ENCODE measurements at regions not wholly inside any gene's neighbourhood (a gene's known extent, or its start where the extent isn't known, plus 50 kb on each side); places are given as distances from the start of the nearest gene placed in this dataset.
A peak's percentile ranks its signal among the peaks of the same experiment; 100 is the strongest.

GRCh38 chr10:27603104-27603503 is 99.0 kb downstream of the RAB18 start:
- Histone ChIP-seq H3K4me2 (ENCODE audit: low read length, poor library complexity, severe bottlenecking) (no peak overlapping the region), H3K4ac (ENCODE audit: low read depth in 1 of 2, low read length in 2 of 2) (no peak overlapping the region), H3K14ac (ENCODE audit: low read length in 2 of 2) (no peak overlapping the region), H3K18ac (ENCODE audit: low read depth in 1 of 2, low read length in 2 of 2) (no peak overlapping the region), H3K4me1 (ENCODE audit: control insufficient read depth, insufficient read depth, low read depth, low read length) (no peaks in the 10 kb centered on the region), H3K9me3 (ENCODE audit: control insufficient read depth, low read length) (no peaks in the 10 kb centered on the region), H3K79me1 (replicated peaks; ENCODE audit: low read length, poor library complexity, severe bottlenecking) (no peaks in the 10 kb centered on the region), H3K9ac (ENCODE audit: low read length) (no peak overlapping the region), H3K36me3 (ENCODE audit: control insufficient read depth in 1 of 2, insufficient read depth in 2 of 2, low read depth in 1 of 2, low read length in 2 of 2) (no peaks in the 10 kb centered on the region), H2BK12ac (ENCODE audit: low read length in 2 of 2) (no peak overlapping the region), H4K91ac (ENCODE audit: low read length) (no peak overlapping the region), H3K23ac (ENCODE audit: low read length in 2 of 2) (no peak overlapping the region), H4K8ac (ENCODE audit: low read length) (no peak overlapping the region), H2BK120ac (ENCODE audit: low read depth, low read length) (no peak overlapping the region), H3K27ac (ENCODE audit: low read length, poor library complexity, severe bottlenecking) (no peak overlapping the region), H3K27me3 (ENCODE audit: control insufficient read depth in 1 of 2, insufficient read depth in 1 of 2, low read length in 2 of 2) (peaks cover 0 to 4% of the 10 kb centered on the region in 2 experiments), H3K4me3 (ENCODE audit: insufficient read depth in 1 of 2, low read depth in 1 of 2, low read length in 2 of 2) (no peak overlapping the region), H2BK5ac (ENCODE audit: low read depth, low read length, poor library complexity, severe bottlenecking) (no peak overlapping the region), H2AK5ac (ENCODE audit: low read length, severe bottlenecking) (no peak overlapping the region), H2AFZ (ENCODE audit: low read depth, low read length) (no peak overlapping the region), H2BK15ac (ENCODE audit: low read depth, poor library complexity, severe bottlenecking) (no peak overlapping the region)
- 88% methylated on average over 1 of the region's 1 CpG for WGBS
- no peak for DNase-seq

GRCh38 chr10:27605318-27605717 is 101.2 kb downstream of the RAB18 start:
- H3K79me1 ChIP-seq (replicated peaks; ENCODE audit: low read length, poor library complexity, severe bottlenecking) = no peaks in the 10 kb centered on the region

GRCh38 chr10:27607591-27607990 is 103.5 kb downstream of the RAB18 start:
- no peak overlapping the region for H2AFZ ChIP-seq (ENCODE audit: low read depth, low read length)
- no peak overlapping the region for H3K9ac ChIP-seq (ENCODE audit: low read length)
- H3K36me3 ChIP-seq (ENCODE audit: control insufficient read depth in 1 of 2, insufficient read depth in 2 of 2, low read depth in 1 of 2, low read length in 2 of 2) = no peaks in the 10 kb centered on the region
- no peaks in the 10 kb centered on the region for H3K9me3 ChIP-seq (ENCODE audit: control insufficient read depth, low read length)
- no peaks in the 10 kb centered on the region for H3K79me1 ChIP-seq (replicated peaks; ENCODE audit: low read length, poor library complexity, severe bottlenecking)
- no peak overlapping the region for H3K18ac ChIP-seq (ENCODE audit: low read depth in 1 of 2, low read length in 2 of 2)
- no peak overlapping the region for H4K91ac ChIP-seq (ENCODE audit: low read length)
- no peak overlapping the region for H3K27ac ChIP-seq (ENCODE audit: low read length, poor library complexity, severe bottlenecking)
- H3K4me2 ChIP-seq (ENCODE audit: low read length, poor library complexity, severe bottlenecking) = no peak overlapping the region
- no peak overlapping the region for H3K4ac ChIP-seq (ENCODE audit: low read depth in 1 of 2, low read length in 2 of 2)
- 75% methylated on average over 2 of the region's 6 CpGs for WGBS
- H2BK15ac ChIP-seq (ENCODE audit: low read depth, poor library complexity, severe bottlenecking) = no peak overlapping the region
- no peak overlapping the region for H2BK120ac ChIP-seq (ENCODE audit: low read depth, low read length)
- H2BK12ac ChIP-seq (ENCODE audit: low read length in 2 of 2) = no peak overlapping the region
- no peak for DNase-seq
- H4K8ac ChIP-seq (ENCODE audit: low read length) = no peak overlapping the region
- no peak overlapping the region for H3K23ac ChIP-seq (ENCODE audit: low read length in 2 of 2)
- H3K14ac ChIP-seq (ENCODE audit: low read length in 2 of 2) = no peak overlapping the region
- H3K4me1 ChIP-seq (ENCODE audit: control insufficient read depth, insufficient read depth, low read depth, low read length) = no peaks in the 10 kb centered on the region
- H3K27me3 ChIP-seq (ENCODE audit: control insufficient read depth in 1 of 2, insufficient read depth in 1 of 2, low read length in 2 of 2) = peaks cover 0 to 4% of the 10 kb centered on the region in 2 experiments
- H2BK5ac ChIP-seq (ENCODE audit: low read depth, low read length, poor library complexity, severe bottlenecking) = no peak overlapping the region
- H2AK5ac ChIP-seq (ENCODE audit: low read length, severe bottlenecking) = no peak overlapping the region
- H3K4me3 ChIP-seq (ENCODE audit: insufficient read depth in 1 of 2, low read depth in 1 of 2, low read length in 2 of 2) = no peak overlapping the region

More at GRCh38 chr10:27605318-27605717, 101.2 kb downstream of the RAB18 start:
- Histone ChIP-seq H3K14ac (ENCODE audit: low read length in 2 of 2) (no peak overlapping the region), H3K18ac (ENCODE audit: low read depth in 1 of 2, low read length in 2 of 2) (no peak overlapping the region), H3K4ac (ENCODE audit: low read depth in 1 of 2, low read length in 2 of 2) (no peak overlapping the region), H3K9ac (ENCODE audit: low read length) (no peak overlapping the region), H3K27ac (ENCODE audit: low read length, poor library complexity, severe bottlenecking) (no peak overlapping the region), H2BK5ac (ENCODE audit: low read depth, low read length, poor library complexity, severe bottlenecking) (no peak overlapping the region), H2BK12ac (ENCODE audit: low read length in 2 of 2) (no peak overlapping the region), H3K9me3 (ENCODE audit: control insufficient read depth, low read length) (no peaks in the 10 kb centered on the region), H3K27me3 (ENCODE audit: control insufficient read depth in 1 of 2, insufficient read depth in 1 of 2, low read length in 2 of 2) (peaks cover 0 to 4% of the 10 kb centered on the region in 2 experiments), H3K4me2 (ENCODE audit: low read length, poor library complexity, severe bottlenecking) (no peak overlapping the region), H3K36me3 (ENCODE audit: control insufficient read depth in 1 of 2, insufficient read depth in 2 of 2, low read depth in 1 of 2, low read length in 2 of 2) (no peaks in the 10 kb centered on the region), H4K91ac (ENCODE audit: low read length) (no peak overlapping the region), H2BK15ac (ENCODE audit: low read depth, poor library complexity, severe bottlenecking) (no peak overlapping the region), H3K4me1 (ENCODE audit: control insufficient read depth, insufficient read depth, low read depth, low read length) (no peaks in the 10 kb centered on the region), H3K23ac (ENCODE audit: low read length in 2 of 2) (no peak overlapping the region), H2AK5ac (ENCODE audit: low read length, severe bottlenecking) (no peak overlapping the region), H2BK120ac (ENCODE audit: low read depth, low read length) (no peak overlapping the region), H4K8ac (ENCODE audit: low read length) (no peak overlapping the region), H2AFZ (ENCODE audit: low read depth, low read length) (no peak overlapping the region), H3K4me3 (ENCODE audit: insufficient read depth in 1 of 2, low read depth in 1 of 2, low read length in 2 of 2) (no peak overlapping the region)
- 50% methylated on average over 2 of the region's 4 CpGs for WGBS
- no peak for DNase-seq

GRCh38 chr10:27611236-27611635 is 107.1 kb downstream of the RAB18 start:
- no peak overlapping the region for H3K4me3 ChIP-seq (ENCODE audit: insufficient read depth in 1 of 2, low read depth in 1 of 2, low read length in 2 of 2)
- H3K9me3 ChIP-seq (ENCODE audit: control insufficient read depth, low read length) = no peaks in the 10 kb centered on the region
- H2BK12ac ChIP-seq (ENCODE audit: low read length in 2 of 2) = no peak overlapping the region
- H3K4ac ChIP-seq (ENCODE audit: low read depth in 1 of 2, low read length in 2 of 2) = no peak overlapping the region
- H2BK5ac ChIP-seq (ENCODE audit: low read depth, low read length, poor library complexity, severe bottlenecking) = no peak overlapping the region
- H3K9ac ChIP-seq (ENCODE audit: low read length) = no peak overlapping the region
- H3K27me3 ChIP-seq (ENCODE audit: control insufficient read depth in 1 of 2, insufficient read depth in 1 of 2, low read length in 2 of 2) = peaks cover 0 to 10% of the 10 kb centered on the region in 2 experiments
- peaks cover 3% of the 10 kb centered on the region for H3K4me1 ChIP-seq (ENCODE audit: control insufficient read depth, insufficient read depth, low read depth, low read length)
- no peak overlapping the region for H4K91ac ChIP-seq (ENCODE audit: low read length)
- no peak overlapping the region for H3K18ac ChIP-seq (ENCODE audit: low read depth in 1 of 2, low read length in 2 of 2)
- no peak overlapping the region for H2AK5ac ChIP-seq (ENCODE audit: low read length, severe bottlenecking)
- no peak overlapping the region for H2AFZ ChIP-seq (ENCODE audit: low read depth, low read length)
- no peak overlapping the region for H3K14ac ChIP-seq (ENCODE audit: low read length in 2 of 2)
- H3K23ac ChIP-seq (ENCODE audit: low read length in 2 of 2) = no peak overlapping the region
- no peaks in the 10 kb centered on the region for H3K79me1 ChIP-seq (replicated peaks; ENCODE audit: low read length, poor library complexity, severe bottlenecking)
- no peak overlapping the region for H3K4me2 ChIP-seq (ENCODE audit: low read length, poor library complexity, severe bottlenecking)
- no peak overlapping the region for H4K8ac ChIP-seq (ENCODE audit: low read length)
- 61% methylated on average over 3 of the region's 3 CpGs for WGBS
- H3K27ac ChIP-seq (ENCODE audit: low read length, poor library complexity, severe bottlenecking) = no peak overlapping the region
- no peak overlapping the region for H2BK15ac ChIP-seq (ENCODE audit: low read depth, poor library complexity, severe bottlenecking)
- H2BK120ac ChIP-seq (ENCODE audit: low read depth, low read length) = no peak overlapping the region
- peak; percentile 5 for DNase-seq
- no peaks in the 10 kb centered on the region for H3K36me3 ChIP-seq (ENCODE audit: control insufficient read depth in 1 of 2, insufficient read depth in 2 of 2, low read depth in 1 of 2, low read length in 2 of 2)
